ENCODE measurements at regions not wholly inside any gene's neighbourhood (a gene's known extent, or its start where the extent isn't known, plus 50 kb on each side); places are given as distances from the start of the nearest gene placed in this dataset.

DNA sequence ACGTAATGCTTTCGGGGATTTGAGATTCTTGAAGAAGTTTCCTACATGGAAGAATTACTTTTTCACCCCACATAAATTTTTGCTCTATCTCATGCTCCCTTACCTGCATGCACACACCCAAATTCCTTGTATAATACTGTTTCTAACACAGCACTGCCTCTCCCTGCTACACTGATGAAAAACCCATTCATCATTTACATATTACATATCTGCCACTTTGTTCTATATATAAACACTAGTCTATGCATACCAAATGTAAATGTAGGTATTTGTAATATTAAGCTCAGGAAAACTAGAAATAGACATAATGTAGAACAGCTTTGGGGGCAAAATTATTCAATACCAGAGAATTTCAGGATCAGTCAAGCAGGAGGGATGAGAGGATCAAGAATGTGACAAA lies 182.6 kb upstream of the SEMA6D start:
- TF ChIP-seq, protein P1, sequence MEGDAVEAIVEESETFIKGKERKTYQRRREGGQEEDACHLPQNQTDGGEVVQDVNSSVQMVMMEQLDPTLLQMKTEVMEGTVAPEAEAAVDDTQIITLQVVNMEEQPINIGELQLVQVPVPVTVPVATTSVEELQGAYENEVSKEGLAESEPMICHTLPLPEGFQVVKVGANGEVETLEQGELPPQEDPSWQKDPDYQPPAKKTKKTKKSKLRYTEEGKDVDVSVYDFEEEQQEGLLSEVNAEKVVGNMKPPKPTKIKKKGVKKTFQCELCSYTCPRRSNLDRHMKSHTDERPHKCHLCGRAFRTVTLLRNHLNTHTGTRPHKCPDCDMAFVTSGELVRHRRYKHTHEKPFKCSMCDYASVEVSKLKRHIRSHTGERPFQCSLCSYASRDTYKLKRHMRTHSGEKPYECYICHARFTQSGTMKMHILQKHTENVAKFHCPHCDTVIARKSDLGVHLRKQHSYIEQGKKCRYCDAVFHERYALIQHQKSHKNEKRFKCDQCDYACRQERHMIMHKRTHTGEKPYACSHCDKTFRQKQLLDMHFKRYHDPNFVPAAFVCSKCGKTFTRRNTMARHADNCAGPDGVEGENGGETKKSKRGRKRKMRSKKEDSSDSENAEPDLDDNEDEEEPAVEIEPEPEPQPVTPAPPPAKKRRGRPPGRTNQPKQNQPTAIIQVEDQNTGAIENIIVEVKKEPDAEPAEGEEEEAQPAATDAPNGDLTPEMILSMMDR (IDR thresholded peaks at IDR 0.05): no peak
- TF ChIP-seq POLR2A (IDR thresholded peaks at IDR 0.05): no peak

Measured in esophagus squamous epithelium (tissue), 4 donors.